ENCODE measurements at regions not wholly inside any gene's neighbourhood (a gene's known extent, or its start where the extent isn't known, plus 50 kb on each side); places are given as distances from the start of the nearest gene placed in this dataset.

GRCh38 chr3:94985778-94986177 is 922.9 kb downstream of the NSUN3 start:
- no peaks in the 10 kb centered on the region for H3K27me3 ChIP-seq (ENCODE audit: insufficient read depth, low read length, poor library complexity)
- ATAC-seq (ENCODE audit: insufficient read depth, low read depth) = no peak
- no peak overlapping the region for H3K9ac ChIP-seq (ENCODE audit: low read depth, low read length)
- no peak overlapping the region for H3K4me2 ChIP-seq (ENCODE audit: insufficient read depth, low read length)
- no peak overlapping the region for H3K4me3 ChIP-seq (ENCODE audit: low read depth in 1 of 2, low read length in 2 of 2)
- DNase-seq = no peak
- no peak overlapping the region for H3K27ac ChIP-seq (ENCODE audit: low read length)
- no peaks in the 10 kb centered on the region for H3K79me2 ChIP-seq (ENCODE audit: insufficient read depth, low read length)
- no peaks in the 10 kb centered on the region for H4K20me1 ChIP-seq (ENCODE audit: insufficient read depth, low read length)
- H2AFZ ChIP-seq (ENCODE audit: low read depth, low read length) = no peak overlapping the region
- H3K36me3 ChIP-seq (ENCODE audit: insufficient read depth, low read length) = no peaks in the 10 kb centered on the region
- H3K9me3 ChIP-seq (ENCODE audit: insufficient read depth, low read length, severe bottlenecking) = no peaks in the 10 kb centered on the region
- H3K4me1 ChIP-seq (ENCODE audit: insufficient read depth, low read length) = no peaks in the 10 kb centered on the region
- no peak for TF ChIP-seq CTCF (IDR thresholded peaks at IDR 0.05; ENCODE audit: borderline replicate concordance, extremely low read depth, low read length, poor library complexity, severe bottlenecking)
- TF ChIP-seq EZH2 (IDR thresholded peaks at IDR 0.05; ENCODE audit: borderline replicate concordance, low read depth, low read length, severe bottlenecking) = no peak

GRCh38 chr3:94990952-94991705 is 928.3 kb downstream of the NSUN3 start:
- H3K9ac ChIP-seq (ENCODE audit: low read depth, low read length) = no peak overlapping the region
- no peaks in the 10 kb centered on the region for H4K20me1 ChIP-seq (ENCODE audit: insufficient read depth, low read length)
- H3K79me2 ChIP-seq (ENCODE audit: insufficient read depth, low read length) = no peaks in the 10 kb centered on the region
- H3K9me3 ChIP-seq (ENCODE audit: insufficient read depth, low read length, severe bottlenecking) = no peaks in the 10 kb centered on the region
- ATAC-seq (ENCODE audit: insufficient read depth, low read depth) (no peak), DNase-seq (no peak)
- H3K4me2 ChIP-seq (ENCODE audit: insufficient read depth, low read length) = no peak overlapping the region
- TF ChIP-seq EZH2 (IDR thresholded peaks at IDR 0.05; ENCODE audit: borderline replicate concordance, low read depth, low read length, severe bottlenecking) (no peak), CTCF (IDR thresholded peaks at IDR 0.05; ENCODE audit: borderline replicate concordance, extremely low read depth, low read length, poor library complexity, severe bottlenecking) (no peak)
- H3K4me3 ChIP-seq (ENCODE audit: low read depth in 1 of 2, low read length in 2 of 2) = no peak overlapping the region
- no peaks in the 10 kb centered on the region for H3K36me3 ChIP-seq (ENCODE audit: insufficient read depth, low read length)
- H3K27ac ChIP-seq (ENCODE audit: low read length) = no peak overlapping the region
- H3K27me3 ChIP-seq (ENCODE audit: insufficient read depth, low read length, poor library complexity) = no peaks in the 10 kb centered on the region
- H3K4me1 ChIP-seq (ENCODE audit: insufficient read depth, low read length) = no peaks in the 10 kb centered on the region
- no peak overlapping the region for H2AFZ ChIP-seq (ENCODE audit: low read depth, low read length)

- no peak overlapping the region for H3K27ac ChIP-seq (ENCODE audit: low read length)
- ATAC-seq (ENCODE audit: insufficient read depth, low read depth) (no peak), DNase-seq (no peak)
- H2AFZ ChIP-seq (ENCODE audit: low read depth, low read length) = no peak overlapping the region
- TF ChIP-seq CTCF (IDR thresholded peaks at IDR 0.05; ENCODE audit: borderline replicate concordance, extremely low read depth, low read length, poor library complexity, severe bottlenecking) (no peak), EZH2 (IDR thresholded peaks at IDR 0.05; ENCODE audit: borderline replicate concordance, low read depth, low read length, severe bottlenecking) (no peak)
- H3K4me2 ChIP-seq (ENCODE audit: insufficient read depth, low read length) = no peak overlapping the region
- H3K9me3 ChIP-seq (ENCODE audit: insufficient read depth, low read length, severe bottlenecking) = no peaks in the 10 kb centered on the region
- no peaks in the 10 kb centered on the region for H3K4me1 ChIP-seq (ENCODE audit: insufficient read depth, low read length)
- H3K9ac ChIP-seq (ENCODE audit: low read depth, low read length) = no peak overlapping the region
- no peaks in the 10 kb centered on the region for H3K79me2 ChIP-seq (ENCODE audit: insufficient read depth, low read length)
- H3K36me3 ChIP-seq (ENCODE audit: insufficient read depth, low read length) = no peaks in the 10 kb centered on the region
- H4K20me1 ChIP-seq (ENCODE audit: insufficient read depth, low read length) = no peaks in the 10 kb centered on the region
- H3K27me3 ChIP-seq (ENCODE audit: insufficient read depth, low read length, poor library complexity) = no peaks in the 10 kb centered on the region
- H3K4me3 ChIP-seq (ENCODE audit: low read depth in 1 of 2, low read length in 2 of 2) = no peak overlapping the region
Observed at GRCh38 chr3:94996743-94997142, 933.9 kb downstream of the NSUN3 start.

Data from DND-41 (cell line).